SK-N-MC (cell line): ENCODE measurements at regions not wholly inside any gene's neighbourhood (a gene's known extent, or its start where the extent isn't known, plus 50 kb on each side); places are given as distances from the start of the nearest gene placed in this dataset.

Experiments
- DNase-seq: peaks from one replicate; pipeline ENCODE4 v3.0.0-alpha.2; 2011; ENCODE audit warnings: low read depth, low spot score
- H3K27ac ChIP-seq: fragments of 200-600 bp; sonication (generic); 2 replicates; pipeline ENCODE4 v1.5.1; 2016; ENCODE audit warnings: mixed run types
- H3K36me3 ChIP-seq: fragments of 200-600 bp; sonication (generic); 2 replicates; pipeline ENCODE4 v1.6.1; 2017; ENCODE audit warnings: antibody characterized with exemption, low read length, mixed read lengths; ENCODE audit not compliant: insufficient read depth
- H3K4me3 ChIP-seq: fragments of 200-600 bp; sonication (generic); 2 replicates; pipeline ENCODE4 v1.5.1; 2016
- H3K9ac ChIP-seq: fragments of 200-600 bp; sonication (generic); 2 replicates; pipeline ENCODE4 v1.8.0; 2017; ENCODE audit warnings: mixed run types, mixed read lengths; ENCODE audit not compliant: insufficient read length
- H3K9me3 ChIP-seq: fragments of 200-600 bp; sonication (generic); 2 replicates; pipeline ENCODE4 v1.6.1; 2017; ENCODE audit warnings: low read depth, mild to moderate bottlenecking, antibody characterized with exemption, low read length, moderate library complexity, mixed read lengths
- EZH2 ChIP-seq: fragments of 200-600 bp; sonication (generic); IDR thresholded peaks from one replicate; pipeline ENCODE4 v1.6.1; 2017; ENCODE audit warnings: antibody characterized with exemption
- FOXP2 ChIP-seq: optimal IDR thresholded peaks from 2 replicates; pipeline ENCODE3; 2011; ENCODE audit warnings: mild to moderate bottlenecking, moderate library complexity; ENCODE audit not compliant: insufficient read depth; ENCODE audit errors: extremely low read length, control extremely low read depth
- POLR2AphosphoS5 ChIP-seq: IDR thresholded peaks from 2 replicates; pipeline ENCODE4 v1.6.1; 2012; ENCODE audit warnings: mild to moderate bottlenecking, low read depth, low read length, borderline replicate concordance

GRCh38 chr18:75492852-75493251 is 65.3 kb upstream of the SMIM21 start:
- H3K36me3 ChIP-seq: no peaks in the 10 kb centered on the region
- H3K9ac ChIP-seq: no peak overlapping the region
- H3K9me3 ChIP-seq: no peaks in the 10 kb centered on the region
- no peak for TF ChIP-seq POLR2AphosphoS5
- TF ChIP-seq EZH2: no peak
- no peak for TF ChIP-seq FOXP2
- H3K4me3 ChIP-seq: no peak overlapping the region
- no peak overlapping the region for H3K27ac ChIP-seq
- DNase-seq: no peak

- Histone ChIP-seq H3K9me3 (no peaks in the 10 kb centered on the region), H3K36me3 (no peaks in the 10 kb centered on the region), H3K4me3 (no peak overlapping the region), H3K27ac (no peak overlapping the region), H3K9ac (no peak overlapping the region)
- no peak for DNase-seq
- no peak for TF ChIP-seq EZH2
- no peak for TF ChIP-seq POLR2AphosphoS5
- no peak for TF ChIP-seq FOXP2
Observed at GRCh38 chr18:75491361-75491760, 63.9 kb upstream of the SMIM21 start.

GRCh38 chr18:75489493-75490190 is 62.1 kb upstream of the SMIM21 start:
- no peak for DNase-seq
- no peak overlapping the region for H3K4me3 ChIP-seq
- TF ChIP-seq EZH2: no peak
- no peak for TF ChIP-seq FOXP2
- H3K36me3 ChIP-seq: no peaks in the 10 kb centered on the region
- no peak overlapping the region for H3K9ac ChIP-seq
- no peaks in the 10 kb centered on the region for H3K9me3 ChIP-seq
- H3K27ac ChIP-seq: no peak overlapping the region

- no peak overlapping the region for H3K27ac ChIP-seq
- no peak overlapping the region for H3K4me3 ChIP-seq
- DNase-seq: no peak
- no peak overlapping the region for H3K9ac ChIP-seq
- H3K9me3 ChIP-seq: no peaks in the 10 kb centered on the region; the same call in 1 of the 2 replicates
- H3K36me3 ChIP-seq: no peaks in the 10 kb centered on the region
- TF ChIP-seq EZH2: no peak
- no peak for TF ChIP-seq FOXP2
- no peak for TF ChIP-seq POLR2AphosphoS5
Observed at GRCh38 chr18:75483662-75484061, 56.2 kb upstream of the SMIM21 start.

- no peak for DNase-seq
- Histone ChIP-seq H3K9me3 (no peaks in the 10 kb centered on the region; the same call in 1 of the 2 replicates), H3K27ac (no peak overlapping the region), H3K4me3 (no peak overlapping the region), H3K36me3 (no peaks in the 10 kb centered on the region), H3K9ac (no peak overlapping the region)
- no peak for TF ChIP-seq FOXP2
- no peak for TF ChIP-seq POLR2AphosphoS5
- no peak for TF ChIP-seq EZH2
Observed at GRCh38 chr18:75482880-75483279, 55.4 kb upstream of the SMIM21 start.

GRCh38 chr18:75480487-75480886 is 53.0 kb upstream of the SMIM21 start:
- H3K9ac ChIP-seq: no peak overlapping the region
- H3K4me3 ChIP-seq: no peak overlapping the region
- no peak overlapping the region for H3K27ac ChIP-seq
- H3K9me3 ChIP-seq: no peaks in the 10 kb centered on the region; the same call in 1 of the 2 replicates
- no peak for DNase-seq
- TF ChIP-seq POLR2AphosphoS5: no peak
- no peak for TF ChIP-seq EZH2
- TF ChIP-seq FOXP2: no peak
- H3K36me3 ChIP-seq: no peaks in the 10 kb centered on the region

GRCh38 chr18:75478996-75479880 is 51.7 kb upstream of the SMIM21 start:
- no peak for TF ChIP-seq EZH2
- no peak for TF ChIP-seq POLR2AphosphoS5
- TF ChIP-seq FOXP2: no peak
- no peak overlapping the region for H3K27ac ChIP-seq
- no peaks in the 10 kb centered on the region; the same call in 1 of the 2 replicates for H3K9me3 ChIP-seq
- no peak overlapping the region for H3K9ac ChIP-seq
- H3K4me3 ChIP-seq: no peak overlapping the region
- DNase-seq: peak; percentile 3
- H3K36me3 ChIP-seq: no peaks in the 10 kb centered on the region

- Histone ChIP-seq H3K4me3 (no peak overlapping the region), H3K27ac (no peak overlapping the region), H3K9ac (no peak overlapping the region), H3K9me3 (no peaks in the 10 kb centered on the region), H3K36me3 (no peaks in the 10 kb centered on the region)
- no peak for TF ChIP-seq FOXP2
- TF ChIP-seq POLR2AphosphoS5: no peak
- TF ChIP-seq EZH2: no peak
- no peak for DNase-seq
Observed at GRCh38 chr18:75477900-75478299, 50.4 kb upstream of the SMIM21 start.
